GM10266 (cell line): ENCODE measurements at regions not wholly inside any gene's neighbourhood (a gene's known extent, or its start where the extent isn't known, plus 50 kb on each side); places are given as distances from the start of the nearest gene placed in this dataset.

ENCODE experiments used
- DNase-seq: peaks from one replicate; pipeline ENCODE4 v3.0.0; 2012; ENCODE audit errors: extremely low spot score
- TF ChIP-seq, protein P1 (sequence below): IDR thresholded peaks from 2 replicates; pipeline ENCODE4 v1.5.1; 2012; ENCODE audit warnings: mild to moderate bottlenecking, low read depth; ENCODE audit not compliant: control insufficient read depth, insufficient read depth; ENCODE audit errors: missing control alignments

GRCh38 chr9:79900754-79901153 lies 329.0 kb downstream of the TLE4 start:
- no peak for DNase-seq
- TF ChIP-seq, protein P1, sequence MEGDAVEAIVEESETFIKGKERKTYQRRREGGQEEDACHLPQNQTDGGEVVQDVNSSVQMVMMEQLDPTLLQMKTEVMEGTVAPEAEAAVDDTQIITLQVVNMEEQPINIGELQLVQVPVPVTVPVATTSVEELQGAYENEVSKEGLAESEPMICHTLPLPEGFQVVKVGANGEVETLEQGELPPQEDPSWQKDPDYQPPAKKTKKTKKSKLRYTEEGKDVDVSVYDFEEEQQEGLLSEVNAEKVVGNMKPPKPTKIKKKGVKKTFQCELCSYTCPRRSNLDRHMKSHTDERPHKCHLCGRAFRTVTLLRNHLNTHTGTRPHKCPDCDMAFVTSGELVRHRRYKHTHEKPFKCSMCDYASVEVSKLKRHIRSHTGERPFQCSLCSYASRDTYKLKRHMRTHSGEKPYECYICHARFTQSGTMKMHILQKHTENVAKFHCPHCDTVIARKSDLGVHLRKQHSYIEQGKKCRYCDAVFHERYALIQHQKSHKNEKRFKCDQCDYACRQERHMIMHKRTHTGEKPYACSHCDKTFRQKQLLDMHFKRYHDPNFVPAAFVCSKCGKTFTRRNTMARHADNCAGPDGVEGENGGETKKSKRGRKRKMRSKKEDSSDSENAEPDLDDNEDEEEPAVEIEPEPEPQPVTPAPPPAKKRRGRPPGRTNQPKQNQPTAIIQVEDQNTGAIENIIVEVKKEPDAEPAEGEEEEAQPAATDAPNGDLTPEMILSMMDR = no peak

DNA sequence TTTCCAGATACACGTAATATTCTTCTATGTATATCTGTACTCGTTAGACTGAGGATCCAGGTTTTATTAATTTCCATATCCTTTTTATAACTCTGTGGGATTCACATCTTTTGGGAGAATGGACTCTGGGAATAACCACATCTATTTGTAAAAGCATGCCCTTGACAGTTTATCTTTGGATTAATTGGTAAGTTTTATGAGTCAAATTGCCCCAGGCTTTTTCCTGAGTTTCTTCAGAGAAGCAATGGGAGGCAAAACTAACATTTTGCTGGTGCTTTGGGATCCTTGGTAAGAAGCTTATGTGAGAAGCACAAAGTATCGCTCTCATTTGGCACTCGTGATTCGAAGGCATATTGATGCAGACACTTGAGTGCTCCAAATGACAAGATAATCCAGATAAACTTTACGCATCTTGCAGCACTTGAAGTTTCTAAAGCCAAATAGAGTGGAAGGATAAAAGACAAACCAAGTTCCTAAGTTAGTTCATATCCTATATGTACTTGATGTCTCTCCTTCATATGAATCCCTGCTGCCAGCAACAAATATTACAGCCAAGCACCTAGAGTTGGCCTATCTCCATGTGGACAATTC lies 324.7 kb downstream of the TLE4 start:
- DNase-seq = no peak
- TF ChIP-seq, protein P1 = no peak

DNA sequence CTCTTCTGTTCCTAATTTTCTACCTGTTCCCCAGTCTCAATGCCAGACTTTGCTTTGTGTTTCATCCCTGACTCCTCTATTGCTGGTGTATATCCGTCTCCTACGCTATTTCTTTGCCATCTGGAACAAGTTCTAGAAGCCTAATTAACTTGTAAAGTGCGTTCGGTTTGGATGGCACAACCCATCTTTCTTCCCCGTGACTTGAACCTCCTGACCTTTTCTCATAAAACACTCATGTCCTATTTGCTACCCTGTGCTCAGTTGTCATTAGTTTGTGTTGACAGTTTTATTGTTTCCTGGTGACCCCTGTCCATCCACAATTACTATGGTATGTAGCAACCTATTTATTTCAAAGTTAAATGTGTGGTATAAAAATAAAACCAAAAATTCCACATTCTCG lies 323.5 kb downstream of the TLE4 start:
- TF ChIP-seq, protein P1 = no peak
- no peak for DNase-seq

DNA sequence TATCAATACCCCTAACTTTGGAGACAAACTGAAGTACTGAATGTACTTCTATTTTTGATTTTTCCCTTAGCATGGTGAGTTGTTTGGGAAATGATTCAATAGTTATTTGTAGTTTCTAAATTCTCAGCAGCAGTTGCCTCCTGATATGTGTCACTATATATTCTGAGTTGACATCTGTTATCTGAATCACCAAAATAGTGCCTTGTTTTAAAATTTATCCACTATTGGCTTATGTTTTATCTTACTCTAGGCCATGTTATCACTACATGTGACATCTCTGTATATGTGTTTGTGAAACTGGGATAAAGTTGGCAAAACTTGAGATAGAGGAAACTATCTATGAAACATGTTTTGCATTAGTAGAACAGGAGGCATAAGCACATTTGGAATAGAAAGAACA lies 317.6 kb downstream of the TLE4 start:
- no peak for DNase-seq
- TF ChIP-seq, protein P1 = no peak

- DNase-seq = no peak
- TF ChIP-seq, protein P1 = no peak
These were observed 313.5 kb downstream of the TLE4 start for GRCh38 chr9:79885093-79885857.

DNA sequence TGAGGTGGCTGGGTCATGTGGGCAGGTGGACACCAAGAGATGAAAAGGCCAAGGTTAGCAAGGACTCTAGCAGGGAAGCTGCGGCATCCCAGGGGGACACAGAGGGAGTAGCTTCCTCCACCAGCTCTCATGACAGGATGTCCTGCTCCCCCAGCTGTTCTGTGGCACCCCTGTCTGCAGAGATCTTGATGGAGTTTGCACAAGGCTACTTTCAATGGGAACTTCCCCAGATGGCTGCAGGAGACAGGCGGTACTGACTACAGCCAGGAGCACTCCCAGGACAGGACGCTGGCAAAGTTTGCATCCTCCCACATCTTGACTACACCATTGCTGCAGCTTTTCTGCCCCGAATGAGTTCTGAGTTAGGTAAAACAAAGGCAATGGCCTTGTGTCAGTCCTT lies 312.8 kb downstream of the TLE4 start:
- TF ChIP-seq, protein P1 = no peak
- no peak for DNase-seq

GRCh38 chr9:79883073-79883645 lies 311.4 kb downstream of the TLE4 start:
- TF ChIP-seq, protein P1 = no peak
- DNase-seq = no peak
